ENCODE measurements at regions not wholly inside any gene's neighbourhood (a gene's known extent, or its start where the extent isn't known, plus 50 kb on each side); places are given as distances from the start of the nearest gene placed in this dataset.

DNA sequence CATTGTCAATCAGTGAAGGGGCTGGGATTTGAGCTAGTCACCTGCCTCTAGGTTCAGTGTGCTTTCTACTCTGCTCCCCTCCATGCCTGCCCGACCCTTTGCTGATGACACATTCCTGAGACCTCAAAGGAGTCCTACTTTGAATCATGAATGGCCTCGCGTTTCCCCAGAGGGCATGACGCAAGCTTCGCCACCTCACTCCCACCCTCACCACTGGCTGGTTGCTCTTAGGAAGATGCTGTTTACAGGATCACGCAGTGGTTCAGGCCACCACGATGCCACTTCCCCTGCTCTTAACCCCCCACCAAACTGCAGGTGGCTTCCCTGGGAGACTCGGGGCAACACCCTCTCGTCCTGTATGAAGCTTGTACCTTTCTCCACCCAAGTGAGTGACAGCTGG is 62.9 kb upstream of the B3GAT1 start:
- Histone ChIP-seq H3K27ac (ENCODE audit: extremely low read length, insufficient read depth, low read length) (no peak overlapping the region), H3K79me2 (ENCODE audit: insufficient read depth, low read length) (no peaks in the 10 kb centered on the region), H3K27me3 (ENCODE audit: control insufficient read depth in 1 of 2, insufficient read depth in 2 of 2, low read length in 2 of 2) (peaks cover 1 to 9% of the 10 kb centered on the region in 2 experiments; a peak in 3 of 5 replicates), H3K9me3 (ENCODE audit: low read length) (no peaks in the 10 kb centered on the region), H3K4me2 (ENCODE audit: low read depth, low read length) (no peak overlapping the region), H3K4me1 (ENCODE audit: insufficient read depth, low read length) (no peaks in the 10 kb centered on the region), H3K36me3 (replicated peaks in 1 of 2; ENCODE audit: control insufficient read depth in 1 of 2, insufficient read depth in 2 of 2, low read length in 2 of 2) (no peaks in the 10 kb centered on the region), H4K20me1 (ENCODE audit: insufficient read depth, low read length) (peaks cover 3% of the 10 kb centered on the region; the same call in 1 of the 2 replicates), H2AFZ (ENCODE audit: low read length) (no peak overlapping the region), H3K4me3 (replicated peaks in 1 of 3; ENCODE audit: insufficient read depth in 1 of 3, low read depth in 2 of 3, low read length in 3 of 3) (no peak overlapping the region), H3K9ac (ENCODE audit: insufficient read depth, low read depth, low read length) (no peak overlapping the region)
- DNase-seq (ENCODE audit: low spot score) (no peak), ATAC-seq (no peak), FAIRE-seq (no peak)
- in situ Hi-C loops (cut with HindIII; ENCODE audit: extremely low pct_ligation_motif_present, low pct_unique_long_range_greater_than_20kb) (no loop called here), intact Hi-C loops (cut with micrococcal nuclease; ENCODE audit: unreplicated experiment) (no loop called here)
- ChIA-PET CTCF (ENCODE audit: low intra/inter-chr PET ratio, low total read pairs) (no interaction called here), POLR2A (no interaction called here)
- 22% methylated on average over 9 of the region's 9 CpGs for WGBS (ENCODE audit: low lambda C conversion rate)
- no TSS peak for BruUV-seq (replicated peaks)
- TF ChIP-seq ELF4 (CRISPR knock-in tag; IDR thresholded peaks at IDR 0.05; ENCODE audit: borderline replicate concordance) (no peak), SP140L (CRISPR knock-in tag; IDR thresholded peaks at IDR 0.05; ENCODE audit: borderline replicate concordance) (no peak), IRF2 (CRISPR knock-in tag; IDR thresholded peaks at IDR 0.05) (no peak), ZBTB39 (CRISPR knock-in tag; IDR thresholded peaks at IDR 0.05) (no peak), FLYWCH1 (CRISPR knock-in tag; IDR thresholded peaks at IDR 0.05) (no peak), ZNF142 (CRISPR knock-in tag; IDR thresholded peaks at IDR 0.05) (no peak)
- TF ChIP-seq, protein P1, sequence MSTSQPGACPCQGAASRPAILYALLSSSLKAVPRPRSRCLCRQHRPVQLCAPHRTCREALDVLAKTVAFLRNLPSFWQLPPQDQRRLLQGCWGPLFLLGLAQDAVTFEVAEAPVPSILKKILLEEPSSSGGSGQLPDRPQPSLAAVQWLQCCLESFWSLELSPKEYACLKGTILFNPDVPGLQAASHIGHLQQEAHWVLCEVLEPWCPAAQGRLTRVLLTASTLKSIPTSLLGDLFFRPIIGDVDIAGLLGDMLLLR (CRISPR knock-in tag; IDR thresholded peaks at IDR 0.05) = no peak
